Daoy (cell line): ENCODE measurements at regions not wholly inside any gene's neighbourhood (a gene's known extent, or its start where the extent isn't known, plus 50 kb on each side); places are given as distances from the start of the nearest gene placed in this dataset.
"Not testable (repeated sequence)": the region's sequence is repeated elsewhere in the genome, so short reads cannot be mapped to it uniquely, and the experiment has no call there.

Experiments
- DNase-seq: peaks from one replicate; pipeline ENCODE4 v3.0.0-alpha.2; 2015; ENCODE audit warnings: low read depth

GRCh38 chr14:71780822-71781221 is 151.4 kb upstream of the RGS6 start:
- no peak for DNase-seq

DNA sequence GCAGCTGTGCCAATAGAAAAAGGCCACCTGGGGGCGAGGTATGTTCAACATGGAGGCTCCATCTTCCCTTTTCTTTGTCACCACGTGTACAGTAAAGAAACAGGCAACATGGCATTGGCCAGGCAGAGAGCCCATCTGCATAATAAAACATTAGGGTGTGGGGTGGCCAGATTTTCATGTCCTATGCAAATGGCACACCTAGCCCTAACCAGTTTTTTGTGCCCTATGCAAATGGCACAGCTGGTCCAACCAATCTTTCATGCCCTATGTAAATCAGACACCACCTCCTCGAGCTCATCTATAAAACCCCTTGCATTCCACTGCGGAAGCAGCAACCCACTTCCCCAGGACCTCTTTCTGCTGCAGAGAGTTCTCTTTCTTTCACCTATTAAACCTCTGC is 149.1 kb upstream of the RGS6 start:
- no peak for DNase-seq

- no peak for DNase-seq
These were observed 148.4 kb upstream of the RGS6 start for GRCh38 chr14:71783786-71784185.

DNA sequence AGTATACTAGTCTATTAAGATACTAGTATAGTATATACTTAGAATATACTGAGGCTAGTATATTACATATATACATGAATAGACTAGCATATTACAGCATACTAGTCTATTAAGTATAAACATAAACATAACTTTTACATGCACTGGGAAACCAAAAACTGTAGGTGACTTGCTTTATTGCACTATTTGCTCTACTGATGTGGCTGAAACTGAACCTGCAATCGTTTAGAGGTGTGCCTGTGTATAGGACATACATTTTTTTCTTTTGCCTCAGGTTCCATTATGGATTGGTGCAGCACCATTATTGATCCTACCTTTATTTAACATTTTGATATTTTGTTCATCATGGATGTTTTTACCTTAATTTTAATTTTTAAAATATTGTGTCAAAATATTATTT is 143.2 kb upstream of the RGS6 start:
- DNase-seq, result no peak

- no peak for DNase-seq
These were observed 132.4 kb upstream of the RGS6 start for GRCh38 chr14:71799841-71800240.

DNA sequence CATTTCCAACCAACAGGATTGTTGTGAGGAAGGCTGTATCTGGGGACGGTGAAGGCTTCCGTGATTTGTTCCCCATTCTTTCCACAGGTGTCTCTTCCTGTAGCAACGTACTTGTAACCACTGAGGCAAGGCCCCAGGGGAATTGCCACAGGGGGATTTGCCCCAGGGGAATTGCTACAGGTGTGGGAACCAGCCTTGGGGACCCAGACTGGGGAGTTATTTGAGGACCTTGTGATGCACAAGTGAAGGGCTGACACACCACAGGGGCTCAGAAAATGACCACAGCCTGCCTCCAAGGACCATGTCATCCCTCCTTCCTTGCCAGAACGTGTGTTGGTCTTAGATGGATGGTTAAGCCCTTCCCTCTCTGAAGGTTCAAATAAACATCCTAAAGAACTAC is 131.4 kb upstream of the RGS6 start:
- no peak for DNase-seq

DNA sequence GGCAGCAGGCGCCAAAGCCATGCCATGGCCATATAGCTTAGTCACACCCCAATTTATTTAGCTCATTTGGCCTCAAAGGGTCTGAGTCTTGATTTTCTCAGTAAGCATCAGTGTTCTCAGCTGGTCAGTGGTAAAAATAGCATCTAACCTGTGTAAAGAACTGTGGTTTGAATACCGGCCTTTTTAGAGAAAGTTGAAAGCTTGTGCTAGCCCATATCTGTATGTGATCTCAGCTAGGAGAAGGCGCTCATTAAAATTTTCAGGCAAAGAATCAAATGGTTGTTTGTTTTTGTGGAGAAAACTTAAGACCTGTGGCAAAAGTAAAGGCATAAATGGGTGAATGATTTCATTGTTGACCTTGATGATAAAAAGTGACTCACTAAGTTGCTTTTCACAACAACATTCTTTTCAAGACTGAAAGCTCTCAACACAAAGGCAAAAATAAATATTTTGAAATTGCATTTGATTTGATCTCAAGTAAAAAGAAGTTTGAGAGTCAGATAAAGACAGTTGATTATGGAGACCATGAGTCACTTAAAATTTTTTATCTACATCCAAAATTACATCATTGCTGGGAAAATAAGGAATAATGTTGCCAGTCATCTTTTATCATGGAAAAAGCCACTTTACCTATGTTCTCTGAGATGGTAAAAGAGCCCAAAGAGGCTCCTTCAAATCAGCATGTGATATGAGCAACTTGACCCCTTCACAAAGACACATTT is 128.5 kb upstream of the RGS6 start:
- peak; percentile 78 for DNase-seq

- peak; percentile 15 for DNase-seq
These were observed 127.2 kb upstream of the RGS6 start for GRCh38 chr14:71804992-71805391.

DNA sequence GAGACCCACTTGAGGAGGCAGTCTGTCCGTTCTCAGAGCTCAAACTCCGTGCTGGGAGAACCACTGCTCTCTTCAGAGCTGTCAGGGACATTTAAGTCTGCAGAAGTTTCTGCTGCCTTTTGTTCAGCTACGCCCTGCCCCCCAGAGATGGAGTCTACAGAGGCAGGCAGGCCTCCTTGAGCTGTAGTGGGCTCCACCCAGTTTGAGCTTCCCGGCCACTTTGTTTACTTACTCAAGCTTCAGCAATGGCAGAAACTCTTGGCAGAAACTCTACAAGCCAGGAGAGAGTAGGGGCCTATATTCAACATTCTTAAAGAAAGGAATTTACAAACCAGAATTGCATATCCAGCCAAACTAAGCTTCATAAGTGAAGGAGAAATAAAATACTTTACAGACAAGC is 125.2 kb upstream of the RGS6 start:
- not testable (repeated sequence) for DNase-seq

- DNase-seq, result not testable (repeated sequence)
These were observed 121.4 kb upstream of the RGS6 start for GRCh38 chr14:71810800-71811199.

DNA sequence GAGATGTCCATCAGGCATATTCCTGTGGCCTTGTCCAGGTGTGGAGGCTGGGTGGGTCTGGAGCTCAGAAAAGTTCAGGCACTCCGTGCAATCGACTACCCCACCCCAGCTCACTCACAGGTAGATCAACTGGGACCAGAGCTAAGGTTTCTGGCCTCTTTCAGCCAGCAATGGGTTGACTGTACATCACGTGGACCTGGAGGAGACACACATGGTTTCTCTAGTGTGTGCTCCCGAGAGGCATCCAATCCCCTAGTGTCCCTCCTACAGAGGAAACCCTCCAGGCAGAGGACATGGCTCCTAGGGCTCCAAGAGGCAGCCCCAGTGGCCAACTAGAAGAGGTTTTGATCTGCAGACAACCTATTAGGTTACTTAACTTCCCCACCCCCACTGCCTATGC is 119.5 kb upstream of the RGS6 start:
- DNase-seq, result no peak

- no peak for DNase-seq
These were observed 117.1 kb upstream of the RGS6 start for GRCh38 chr14:71815110-71815509.

GRCh38 chr14:71824816-71825215 is 107.4 kb upstream of the RGS6 start:
- no peak for DNase-seq

DNA sequence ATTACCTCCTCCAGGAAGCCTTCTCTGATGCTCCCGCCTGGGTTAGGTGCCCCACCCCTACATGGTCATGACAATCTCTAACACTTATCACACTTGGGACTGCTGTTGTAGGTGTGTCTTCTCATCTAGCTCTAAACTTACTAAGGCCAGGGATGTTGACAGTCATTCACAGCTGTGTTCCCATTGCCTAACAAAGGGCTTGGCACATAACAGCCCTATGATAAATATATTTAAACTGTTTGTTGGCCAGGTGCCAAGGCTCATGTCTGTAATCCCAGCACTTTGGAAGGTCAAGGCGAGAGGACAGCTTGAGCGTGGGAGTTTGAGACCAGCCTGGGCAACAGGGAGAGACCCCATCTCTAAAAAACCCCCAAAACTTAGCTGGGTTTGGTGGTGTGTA is 98.8 kb upstream of the RGS6 start:
- no peak for DNase-seq

GRCh38 chr14:71834284-71835204 is 97.7 kb upstream of the RGS6 start:
- no peak for DNase-seq

GRCh38 chr14:71852181-71852580 is 80.0 kb upstream of the RGS6 start:
- DNase-seq, result no peak

GRCh38 chr14:71855399-71856036 is 76.7 kb upstream of the RGS6 start:
- peak; percentile 73 for DNase-seq

DNA sequence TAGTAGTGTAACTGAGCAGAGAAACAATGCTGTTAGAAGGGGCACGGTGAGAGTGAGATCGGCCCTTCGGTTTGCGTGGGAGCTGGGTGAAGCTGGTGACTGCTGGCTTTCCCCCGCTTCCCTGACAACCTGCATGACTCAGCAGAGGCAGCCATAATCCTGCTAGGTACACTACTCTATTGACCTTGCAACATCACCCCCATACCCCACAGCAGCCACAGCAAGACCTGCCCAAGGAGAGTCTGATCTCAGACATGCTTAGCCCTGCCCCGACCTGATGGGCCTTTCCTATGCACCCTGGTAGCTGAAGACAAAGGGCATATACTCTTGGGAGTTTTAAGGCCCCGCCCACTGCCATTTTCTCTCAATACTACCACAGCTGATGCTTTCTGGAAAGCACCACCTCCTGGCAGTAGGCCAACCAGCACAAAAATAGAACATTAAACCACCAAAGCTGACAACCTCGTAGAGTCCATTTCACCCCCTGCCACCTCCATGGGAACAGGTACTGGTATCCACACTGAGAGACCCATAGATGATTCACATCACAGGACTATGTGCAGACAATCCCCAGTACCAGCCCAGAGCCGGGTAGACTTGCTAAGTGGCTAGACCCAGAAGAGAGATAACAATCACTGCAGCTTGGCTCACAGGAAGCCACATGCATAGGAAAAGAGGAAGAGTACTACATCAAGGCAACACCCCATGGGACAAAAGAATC is 75.9 kb upstream of the RGS6 start:
- peak; percentile 11 for DNase-seq

DNA sequence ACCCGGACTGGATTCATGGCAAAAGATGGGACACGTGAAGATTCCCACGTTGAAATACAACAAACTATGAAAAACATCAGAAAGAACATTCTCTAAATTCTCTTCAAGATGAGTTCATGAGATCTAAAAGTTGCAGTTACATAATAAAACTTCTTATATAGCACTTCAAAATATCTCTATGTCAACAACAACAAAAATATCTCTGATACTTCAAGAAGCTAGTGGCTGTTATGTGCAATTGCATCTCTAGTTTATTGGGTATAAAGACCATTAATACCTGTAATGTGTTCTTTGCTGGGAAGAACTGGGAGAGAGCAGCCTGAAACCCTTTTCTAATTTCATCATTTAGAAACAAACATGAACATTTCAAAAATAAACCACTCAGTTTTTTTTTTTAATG is 69.2 kb upstream of the RGS6 start:
- DNase-seq, result no peak

DNA sequence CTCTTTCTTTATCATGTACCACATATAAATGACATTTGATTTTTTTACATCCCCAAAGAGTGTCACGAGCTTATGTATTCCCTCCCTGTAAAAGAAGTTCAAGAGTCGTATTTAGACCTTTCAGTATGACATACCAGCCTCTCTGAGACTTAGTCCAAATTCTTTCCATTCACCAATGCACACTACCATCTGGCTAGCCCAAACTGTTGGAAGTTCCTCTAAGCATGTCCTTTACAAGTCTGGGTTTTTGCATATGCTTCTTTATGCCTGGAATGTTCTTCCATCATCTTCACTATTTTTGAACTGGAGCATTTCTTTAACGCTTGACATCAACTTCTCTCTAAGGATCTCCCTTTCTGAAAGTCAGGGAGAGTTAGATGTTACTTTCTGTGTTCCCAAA is 68.5 kb upstream of the RGS6 start:
- DNase-seq, result no peak
